NCI-H2196 (cell line): ENCODE measurements at regions not wholly inside any gene's neighbourhood (a gene's known extent, or its start where the extent isn't known, plus 50 kb on each side); places are given as distances from the start of the nearest gene placed in this dataset.

Experiments
- DNase-seq: peaks from one replicate; lab custom pipeline; 2025; ENCODE audit not compliant: unreplicated experiment; lab: John Stamatoyannopoulos, UW

DNA sequence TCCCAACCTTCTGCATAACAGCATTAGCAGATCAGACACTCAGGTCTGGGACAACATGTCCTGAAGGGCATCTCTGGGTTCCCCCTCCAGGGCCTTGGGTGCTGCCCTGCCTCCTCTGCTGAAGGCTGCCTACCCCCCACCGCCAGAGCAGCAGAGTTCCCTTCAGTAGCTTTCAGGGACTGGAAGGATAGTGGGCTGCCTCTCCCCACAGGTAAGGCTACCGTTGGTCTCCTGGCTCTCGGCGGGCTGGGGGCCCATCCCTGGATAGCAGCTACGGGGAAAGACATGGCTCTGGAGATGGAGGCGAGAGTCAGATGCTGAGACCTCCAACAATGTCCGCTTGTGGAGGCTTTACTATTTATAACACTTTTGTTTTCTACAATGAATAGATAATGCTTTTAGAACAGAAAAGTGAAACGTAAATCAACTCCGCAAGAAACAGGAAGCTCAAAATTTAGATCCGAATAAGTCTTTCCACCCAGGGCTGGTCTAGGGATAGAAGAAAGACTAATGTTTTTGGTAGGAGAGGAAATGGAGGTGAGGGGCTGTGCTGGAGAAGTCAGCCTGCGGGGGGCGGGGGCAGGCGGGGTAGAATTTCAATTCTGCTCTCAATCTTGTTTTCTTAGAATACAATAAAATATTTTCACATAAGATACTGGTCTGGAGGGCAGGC is 58.4 kb downstream of the ARL4C start:
- DNase-seq: no peak

DNA sequence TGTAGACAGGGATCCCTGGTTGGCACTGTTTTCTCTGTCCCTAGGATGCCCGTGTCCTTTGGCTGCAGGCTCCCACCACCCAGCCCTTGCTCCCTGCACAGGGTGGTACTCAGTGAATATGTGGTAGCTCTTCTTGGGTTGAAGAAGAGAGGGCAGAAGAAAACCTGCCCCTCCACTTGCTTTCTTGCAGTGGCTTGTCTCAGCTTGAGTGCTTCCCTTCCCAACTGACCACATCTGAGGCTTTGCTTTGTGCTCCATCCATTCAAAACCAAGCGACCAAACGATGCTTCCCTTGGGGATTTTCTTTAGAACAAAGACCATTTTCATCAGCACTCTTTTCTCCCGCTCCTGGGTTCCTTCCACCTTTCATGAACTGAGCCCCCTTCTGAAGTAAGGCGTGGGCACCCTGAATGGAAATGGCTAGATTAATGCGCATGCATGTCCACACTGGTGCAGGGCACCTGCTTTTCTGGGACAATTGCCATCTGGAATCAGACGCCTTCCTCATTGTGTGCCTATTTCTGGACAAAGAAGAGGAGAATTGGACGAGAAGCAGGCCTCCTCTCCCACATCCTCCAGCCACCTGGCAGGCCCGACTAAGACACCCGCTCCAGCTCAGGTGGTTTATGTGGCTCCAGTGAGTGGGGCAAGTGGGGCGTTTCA is 59.1 kb downstream of the ARL4C start:
- peak; percentile 92 for DNase-seq

DNA sequence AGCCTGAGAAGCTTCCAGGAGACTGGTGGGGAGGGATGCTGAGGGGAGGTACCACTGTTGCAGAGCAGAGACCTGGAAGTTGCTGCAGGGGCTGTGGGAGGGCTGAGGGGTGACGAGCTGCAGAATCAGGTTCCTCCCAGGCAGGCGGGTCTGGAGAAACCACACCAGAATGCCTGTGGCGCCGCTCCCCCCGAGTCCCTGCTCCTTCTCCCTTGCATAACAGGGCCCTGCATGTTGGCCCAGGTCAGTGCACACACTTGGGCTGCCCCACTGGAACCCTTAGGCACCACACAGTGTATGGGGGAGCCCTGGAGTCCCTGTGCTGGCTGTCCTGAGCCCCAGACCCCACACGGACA is 60.4 kb downstream of the ARL4C start:
- no peak for DNase-seq

DNA sequence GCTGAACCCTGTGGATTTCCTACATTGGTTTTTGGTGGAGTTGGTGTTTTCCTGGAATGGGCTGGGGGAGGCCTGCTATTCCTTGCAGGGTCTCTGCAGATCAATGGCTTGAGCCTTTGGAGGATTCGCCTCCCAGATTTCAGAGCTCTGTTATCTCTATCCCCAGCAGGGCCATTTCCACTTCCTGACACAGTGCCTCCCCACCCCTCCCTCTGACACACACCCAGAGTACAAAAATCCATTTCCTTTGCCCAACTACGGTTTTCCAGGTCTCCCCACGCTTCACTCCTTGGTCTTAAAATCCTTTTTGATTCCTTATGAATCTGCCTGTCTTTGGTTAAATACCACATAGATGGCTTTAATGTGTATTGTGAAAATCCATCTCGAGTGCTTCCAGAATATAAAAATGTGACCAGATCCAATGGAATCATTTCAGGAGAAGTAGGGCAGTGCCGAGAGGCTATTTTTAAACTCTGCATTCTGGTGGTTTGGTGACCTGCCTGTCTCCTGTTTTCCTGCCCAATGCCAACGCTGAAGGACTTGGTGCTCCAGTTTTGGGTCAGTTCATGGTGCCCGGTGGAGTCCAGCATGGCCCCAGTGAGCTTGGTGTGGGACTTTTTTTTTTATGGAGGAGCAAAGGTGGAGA is 60.9 kb downstream of the ARL4C start:
- DNase-seq: no peak

- no peak for DNase-seq
These were observed 63.7 kb downstream of the ARL4C start for GRCh38 chr2:234433201-234433600.

GRCh38 chr2:234430871-234431270 is 66.0 kb downstream of the ARL4C start:
- DNase-seq: no peak

DNA sequence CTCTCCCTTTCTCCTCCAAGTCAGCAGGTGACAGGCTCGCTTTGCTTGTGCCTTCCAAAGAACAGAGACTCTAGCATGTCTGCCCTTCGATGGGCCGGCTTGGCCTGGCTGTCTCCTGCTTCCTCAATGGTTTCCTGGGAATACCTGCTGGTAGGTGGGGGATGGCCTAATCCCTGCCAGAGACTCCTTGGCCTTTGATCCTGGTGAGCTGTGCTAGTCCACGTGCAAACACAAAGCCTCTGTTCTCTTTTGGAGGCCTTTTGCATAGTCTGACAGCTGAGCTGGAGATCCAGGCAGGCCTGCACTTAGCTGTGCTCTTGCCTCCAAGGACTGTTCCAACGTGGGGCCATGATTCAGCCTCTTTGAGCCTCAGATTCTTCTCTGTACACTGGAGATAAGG is 67.6 kb downstream of the ARL4C start:
- no peak for DNase-seq

DNA sequence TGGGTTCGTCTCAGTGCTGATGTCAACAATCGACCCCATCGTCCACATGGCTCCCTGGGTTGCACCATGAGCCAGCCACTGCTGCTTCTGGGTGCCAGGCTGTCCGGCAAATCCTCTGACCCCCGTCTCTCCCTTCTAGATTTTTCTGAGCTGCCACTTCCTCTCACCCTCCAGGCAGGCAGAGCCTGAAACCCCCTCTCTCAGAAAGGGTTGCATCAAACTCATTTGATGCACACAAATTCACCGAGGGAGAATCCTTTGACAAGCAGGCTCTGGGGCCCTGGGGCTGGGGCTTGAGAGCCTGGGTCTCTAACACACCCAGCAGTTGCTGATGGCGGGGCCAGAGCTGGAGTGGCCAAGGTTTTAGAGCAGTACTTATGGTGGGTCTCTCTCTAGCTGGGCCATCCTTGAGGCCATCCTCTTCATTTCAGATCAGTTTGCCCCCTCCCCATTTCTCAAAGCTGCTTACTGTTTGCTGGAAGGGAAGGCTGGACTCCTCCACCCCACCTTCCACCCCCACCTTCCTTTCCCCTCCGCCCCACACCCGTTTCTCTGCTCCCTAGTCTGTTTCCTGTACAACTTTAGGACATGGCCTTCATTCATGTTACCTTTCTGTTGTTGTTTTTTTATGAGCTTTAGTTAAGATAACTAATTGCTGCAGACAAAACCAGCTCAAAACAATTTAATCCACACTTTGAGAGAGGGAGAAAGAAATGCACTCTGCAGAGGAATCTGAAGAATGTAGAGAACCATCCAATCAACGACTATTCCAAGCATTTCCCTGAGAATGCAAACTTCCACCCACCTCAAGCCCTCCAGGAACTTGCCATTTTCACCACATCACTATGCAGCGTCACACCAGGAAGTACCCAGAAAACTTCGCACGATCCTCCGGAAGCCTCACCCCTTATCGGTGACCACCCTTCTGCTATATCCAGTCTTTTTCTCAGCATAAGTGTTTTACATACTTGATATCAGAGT is 69.5 kb downstream of the ARL4C start:
- no peak for DNase-seq

DNA sequence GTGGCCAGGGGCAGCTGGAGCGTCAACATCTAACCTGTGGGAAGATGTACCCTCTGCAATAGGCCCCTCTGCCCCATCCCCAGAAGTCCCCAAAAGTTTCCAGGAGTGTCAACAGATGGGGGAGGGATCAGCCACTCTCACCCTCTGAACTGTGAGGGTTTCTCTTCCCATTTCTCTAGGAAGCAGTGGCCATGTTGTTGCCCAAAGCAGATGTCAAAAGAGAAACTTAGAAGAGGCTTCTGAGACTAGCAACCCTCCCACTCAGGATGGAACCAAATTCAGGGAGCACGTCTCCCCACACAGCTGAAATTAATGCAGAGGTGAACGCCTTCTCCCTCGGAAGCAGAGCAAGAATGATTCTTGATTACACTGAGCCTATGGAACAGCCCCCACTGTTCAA is 70.3 kb downstream of the ARL4C start:
- no peak for DNase-seq

DNA sequence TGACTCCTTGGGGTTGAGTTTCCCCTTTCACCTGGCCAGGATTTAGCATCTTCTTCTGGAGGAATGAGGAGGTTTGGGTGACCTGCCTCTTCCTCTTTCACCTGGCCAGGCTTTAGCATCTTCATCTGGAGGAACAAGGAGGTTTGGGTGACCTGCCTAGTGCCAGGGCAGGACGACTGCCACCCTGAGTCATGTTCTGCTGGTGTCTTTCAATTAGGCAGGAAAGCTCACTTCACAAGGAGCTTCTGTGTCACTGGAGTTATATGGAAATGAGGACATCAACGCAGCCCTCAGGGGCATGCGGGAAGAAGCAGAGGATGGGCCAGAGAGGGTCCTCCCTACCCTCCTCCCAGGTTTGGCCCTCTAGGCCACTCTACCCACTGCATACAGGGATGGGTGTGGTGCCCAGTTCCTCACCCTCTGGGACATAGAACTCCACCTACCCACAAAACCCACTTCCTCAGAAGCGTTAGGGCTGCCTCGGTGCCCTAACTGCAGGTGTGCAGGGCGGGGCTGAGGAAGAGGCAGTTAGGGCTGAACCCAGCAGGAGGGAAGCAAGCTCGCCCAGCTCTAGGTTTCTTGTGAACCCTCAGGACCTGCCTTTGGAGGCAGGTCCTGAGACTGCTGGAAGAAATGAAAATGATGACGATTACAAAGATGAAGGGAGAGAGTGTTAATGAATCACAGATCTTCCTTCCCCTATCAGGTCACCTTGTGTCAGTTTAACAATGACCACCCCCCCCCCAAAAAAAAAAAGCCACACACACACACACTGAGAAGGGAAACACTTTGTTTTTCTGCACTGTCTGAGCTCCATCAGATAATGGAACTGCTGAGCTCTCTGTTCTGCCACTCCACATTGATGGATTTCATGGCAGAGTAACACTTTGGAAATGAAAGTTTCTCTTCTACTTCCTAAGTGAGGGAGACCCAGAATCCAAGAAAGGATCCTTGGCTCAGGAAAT is 71.0 kb downstream of the ARL4C start:
- no peak for DNase-seq

- no peak for DNase-seq
These were observed 73.0 kb downstream of the ARL4C start for GRCh38 chr2:234423884-234424283.

GRCh38 chr2:234422981-234423431 is 73.9 kb downstream of the ARL4C start:
- DNase-seq: no peak

GRCh38 chr2:234422273-234422732 is 74.6 kb downstream of the ARL4C start:
- DNase-seq: no peak

DNA sequence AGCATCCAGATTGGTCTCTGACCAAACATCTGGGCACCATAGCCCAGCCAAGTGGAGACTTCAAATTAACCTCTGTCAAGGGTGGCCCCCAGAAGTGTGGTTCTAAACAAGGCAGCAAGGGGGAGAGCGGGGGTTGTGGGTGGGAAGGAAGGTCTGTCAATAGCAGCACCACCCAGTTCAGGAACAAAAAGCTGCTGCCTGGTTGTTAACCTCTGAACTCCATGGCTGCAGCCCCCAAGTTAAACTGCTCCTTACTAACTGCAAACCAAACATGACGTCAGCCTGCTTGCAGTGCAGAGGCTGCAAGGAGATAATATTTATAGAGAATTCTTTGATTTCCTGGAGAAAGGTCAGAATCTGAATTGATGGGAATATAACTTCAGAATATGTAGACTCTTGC is 76.5 kb downstream of the ARL4C start:
- no peak for DNase-seq

- DNase-seq: no peak
These were observed 77.2 kb downstream of the ARL4C start for GRCh38 chr2:234419726-234420125.

DNA sequence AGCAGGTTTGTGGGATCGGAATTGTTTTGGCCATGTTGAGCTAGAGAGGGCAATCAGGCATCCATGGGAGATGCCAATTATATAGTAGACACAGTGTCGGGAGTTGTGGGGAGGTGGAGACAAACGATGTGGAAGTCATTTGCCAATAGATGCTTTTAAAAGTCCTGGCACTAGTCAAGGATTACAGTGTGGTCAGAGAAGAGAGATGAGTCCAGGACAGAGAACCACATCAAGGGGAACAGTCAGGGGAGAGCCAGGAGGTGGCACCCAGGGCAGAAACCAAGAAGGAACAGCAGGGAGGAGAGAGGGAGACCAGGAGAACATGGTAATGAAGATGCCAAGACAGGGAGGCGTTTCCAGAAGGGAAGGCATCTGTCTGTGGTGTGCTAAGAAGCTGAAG is 81.2 kb downstream of the ARL4C start:
- no peak for DNase-seq

GRCh38 chr2:234414596-234414995 is 82.3 kb downstream of the ARL4C start:
- no peak for DNase-seq

- peak; percentile 86 for DNase-seq
These were observed 84.2 kb downstream of the ARL4C start for GRCh38 chr2:234412726-234413125.

GRCh38 chr2:234411793-234412192 is 85.1 kb downstream of the ARL4C start:
- no peak for DNase-seq

DNA sequence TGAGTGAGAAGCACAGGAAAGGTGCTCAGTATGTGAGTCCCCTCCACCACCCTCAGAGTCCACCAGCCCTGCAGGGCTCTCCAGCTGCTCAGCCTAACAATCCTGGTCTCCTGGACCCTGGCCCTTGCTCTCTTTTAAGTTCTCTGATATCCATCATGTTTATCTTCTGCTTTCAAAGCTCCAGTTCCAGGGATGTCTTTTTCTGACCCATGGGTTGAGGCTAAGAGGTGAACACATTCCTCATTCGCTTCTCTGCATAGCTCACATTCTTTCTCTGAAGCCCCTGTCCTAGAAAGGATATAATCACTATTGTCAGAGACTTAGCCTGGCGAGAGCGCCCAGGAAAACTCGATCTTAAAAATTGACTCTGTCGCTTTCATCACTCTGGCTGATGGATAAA is 86.4 kb downstream of the ARL4C start:
- no peak for DNase-seq
